Astrocyte (in vitro differentiated cells and primary cell): ENCODE measurements at regions not wholly inside any gene's neighbourhood (a gene's known extent, or its start where the extent isn't known, plus 50 kb on each side); places are given as distances from the start of the nearest gene placed in this dataset.

Experiments used
- DNase-seq: peaks from one replicate; pipeline ENCODE4 v3.0.0-alpha.2; 2010; ENCODE audit warnings: low read depth
- FAIRE-seq: peaks from 2 replicates; lab custom pipeline; 2011; peaks lifted over from hg19 to GRCh38; lab: Jason Lieb, UNC
- H2AFZ ChIP-seq: 2 replicates; pipeline ENCODE4 v1.6.0; 2012; ENCODE audit warnings: low read depth, low read length, inconsistent platforms
- H3K27ac ChIP-seq: 2 replicates; pipeline ENCODE4 v1.5.1; 2011; ENCODE audit warnings: low read depth, low read length, inconsistent platforms
- H3K27me3 ChIP-seq: 2 replicates; pipeline ENCODE4 v1.6.0; 2011; ENCODE audit warnings: low read length, inconsistent platforms; ENCODE audit not compliant: insufficient read depth
- H3K36me3 ChIP-seq: 2 replicates; pipeline ENCODE4 v1.5.1; 2011; ENCODE audit warnings: low read length, inconsistent platforms; ENCODE audit not compliant: insufficient read depth
- H3K4me1 ChIP-seq: 2 replicates; pipeline ENCODE4 v1.5.1; 2011; ENCODE audit warnings: low read length, inconsistent platforms; ENCODE audit not compliant: insufficient read depth
- H3K4me2 ChIP-seq: 2 replicates; pipeline ENCODE4 v1.6.0; 2012; ENCODE audit warnings: low read length, inconsistent platforms
- H3K4me3 ChIP-seq: 2 replicates; pipeline ENCODE4 v1.5.1; 2011; ENCODE audit warnings: low read depth, mild to moderate bottlenecking, low read length, inconsistent platforms; ENCODE audit not compliant: insufficient read depth
- H3K79me2 ChIP-seq: 2 replicates; pipeline ENCODE4 v1.6.0; 2012; ENCODE audit warnings: mild to moderate bottlenecking, low read length, inconsistent platforms; ENCODE audit not compliant: insufficient read depth
- H3K9ac ChIP-seq: 2 replicates; pipeline ENCODE4 v1.6.0; 2012; ENCODE audit warnings: mild to moderate bottlenecking, low read length, inconsistent platforms
- H3K9me3 ChIP-seq: 2 replicates; pipeline ENCODE4 v1.5.1; 2012; ENCODE audit warnings: low read depth, mild to moderate bottlenecking, low read length, inconsistent platforms; ENCODE audit not compliant: insufficient read depth
- H4K20me1 ChIP-seq: 2 replicates; pipeline ENCODE4 v1.6.0; 2012; ENCODE audit warnings: low read length, inconsistent platforms; ENCODE audit not compliant: insufficient read depth
- H3K27ac Mint-ChIP-seq: one replicate; pipeline ENCODE4 v1.8.0; 2021; ENCODE audit warnings: mild to moderate bottlenecking, mixed read lengths; ENCODE audit not compliant: unreplicated experiment
- H3K27me3 Mint-ChIP-seq: one replicate; pipeline ENCODE4 v1.8.0; 2021; ENCODE audit warnings: low read depth, mixed read lengths; ENCODE audit not compliant: unreplicated experiment
- H3K36me3 Mint-ChIP-seq: one replicate; pipeline ENCODE4 v1.8.0; 2021; ENCODE audit warnings: low read depth, mixed read lengths; ENCODE audit not compliant: unreplicated experiment
- H3K4me1 Mint-ChIP-seq: one replicate; pipeline ENCODE4 v1.8.0; 2021; ENCODE audit warnings: low read depth, mixed read lengths; ENCODE audit not compliant: unreplicated experiment
- H3K4me3 Mint-ChIP-seq: one replicate; pipeline ENCODE4 v1.8.0; 2021; ENCODE audit warnings: mild to moderate bottlenecking, moderate library complexity, mixed read lengths; ENCODE audit not compliant: unreplicated experiment
- H3K9me3 Mint-ChIP-seq: one replicate; pipeline ENCODE4 v1.8.0; 2021; ENCODE audit warnings: mild to moderate bottlenecking, mixed read lengths; ENCODE audit not compliant: unreplicated experiment
- EZH2 ChIP-seq: IDR thresholded peaks from 2 replicates; pipeline ENCODE4 v1.6.1; 2012; ENCODE audit warnings: mild to moderate bottlenecking, low read length, inconsistent platforms; ENCODE audit not compliant: insufficient read depth
- TF ChIP-seq, protein P1 (sequence below): IDR thresholded peaks from 2 replicates; pipeline ENCODE4 v1.5.1; 2011; ENCODE audit warnings: low read depth, mild to moderate bottlenecking, inconsistent platforms, low read length, moderate library complexity; ENCODE audit not compliant: insufficient read depth

- Histone ChIP-seq H3K27ac (no peak overlapping the region), H3K9me3 (no peaks in the 10 kb centered on the region), H3K4me1 (no peaks in the 10 kb centered on the region), H3K4me2 (no peak overlapping the region), H3K4me3 (no peak overlapping the region), H2AFZ (no peak overlapping the region), H3K79me2 (no peaks in the 10 kb centered on the region), H4K20me1 (no peaks in the 10 kb centered on the region), H3K9ac (no peak overlapping the region), H3K27me3 (no peaks in the 10 kb centered on the region), H3K36me3 (no peaks in the 10 kb centered on the region)
- H3K4me3 Mint-ChIP-seq = no peak overlapping the region
- H3K36me3 Mint-ChIP-seq = no peaks in the 10 kb centered on the region
- FAIRE-seq = no peak
- H3K27ac Mint-ChIP-seq = no peak overlapping the region
- no peaks in the 10 kb centered on the region for H3K9me3 Mint-ChIP-seq
- DNase-seq = no peak
- TF ChIP-seq, protein P1, sequence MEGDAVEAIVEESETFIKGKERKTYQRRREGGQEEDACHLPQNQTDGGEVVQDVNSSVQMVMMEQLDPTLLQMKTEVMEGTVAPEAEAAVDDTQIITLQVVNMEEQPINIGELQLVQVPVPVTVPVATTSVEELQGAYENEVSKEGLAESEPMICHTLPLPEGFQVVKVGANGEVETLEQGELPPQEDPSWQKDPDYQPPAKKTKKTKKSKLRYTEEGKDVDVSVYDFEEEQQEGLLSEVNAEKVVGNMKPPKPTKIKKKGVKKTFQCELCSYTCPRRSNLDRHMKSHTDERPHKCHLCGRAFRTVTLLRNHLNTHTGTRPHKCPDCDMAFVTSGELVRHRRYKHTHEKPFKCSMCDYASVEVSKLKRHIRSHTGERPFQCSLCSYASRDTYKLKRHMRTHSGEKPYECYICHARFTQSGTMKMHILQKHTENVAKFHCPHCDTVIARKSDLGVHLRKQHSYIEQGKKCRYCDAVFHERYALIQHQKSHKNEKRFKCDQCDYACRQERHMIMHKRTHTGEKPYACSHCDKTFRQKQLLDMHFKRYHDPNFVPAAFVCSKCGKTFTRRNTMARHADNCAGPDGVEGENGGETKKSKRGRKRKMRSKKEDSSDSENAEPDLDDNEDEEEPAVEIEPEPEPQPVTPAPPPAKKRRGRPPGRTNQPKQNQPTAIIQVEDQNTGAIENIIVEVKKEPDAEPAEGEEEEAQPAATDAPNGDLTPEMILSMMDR = no peak
- TF ChIP-seq EZH2 = no peak
- H3K27me3 Mint-ChIP-seq = no peaks in the 10 kb centered on the region
- H3K4me1 Mint-ChIP-seq = no peaks in the 10 kb centered on the region
Measured at GRCh38 chr5:30607301-30607894, 586.1 kb upstream of the CDH6 start.

GRCh38 chr5:30605693-30606268 lies 587.7 kb upstream of the CDH6 start:
- H3K27ac Mint-ChIP-seq = no peak overlapping the region
- no peak for FAIRE-seq
- no peak overlapping the region for H3K4me3 Mint-ChIP-seq

More at GRCh38 chr5:30605693-30606268, 587.7 kb upstream of the CDH6 start:
- no peak overlapping the region for H3K9ac ChIP-seq
- no peak overlapping the region for H3K4me2 ChIP-seq
- H2AFZ ChIP-seq = no peak overlapping the region
- no peak for DNase-seq
- H3K27me3 Mint-ChIP-seq = no peaks in the 10 kb centered on the region
- H4K20me1 ChIP-seq = no peaks in the 10 kb centered on the region
- H3K9me3 Mint-ChIP-seq = no peaks in the 10 kb centered on the region
- H3K36me3 Mint-ChIP-seq = no peaks in the 10 kb centered on the region
- no peaks in the 10 kb centered on the region for H3K4me1 Mint-ChIP-seq
- H3K27ac ChIP-seq = no peak overlapping the region
- no peaks in the 10 kb centered on the region for H3K4me1 ChIP-seq
- H3K36me3 ChIP-seq = no peaks in the 10 kb centered on the region
- TF ChIP-seq EZH2 = no peak
- TF ChIP-seq, protein P1 = no peak
- H3K9me3 ChIP-seq = no peaks in the 10 kb centered on the region
- H3K27me3 ChIP-seq = no peaks in the 10 kb centered on the region
- no peak overlapping the region for H3K4me3 ChIP-seq
- H3K79me2 ChIP-seq = no peaks in the 10 kb centered on the region
